AG04450 (cell line): ENCODE measurements at regions not wholly inside any gene's neighbourhood (a gene's known extent, or its start where the extent isn't known, plus 50 kb on each side); places are given as distances from the start of the nearest gene placed in this dataset.

Experiments used
- CTCF ChIA-PET: fragments of 300-600, 350-600 bp; formaldehyde crosslinking; extraction: SDS; loops from one replicate; lab custom pipeline; 2022; ENCODE audit warnings: antibody characterized with exemption, inconsistent platforms; lab: Charles Lee
- POLR2A ChIA-PET: fragments of 350-600 bp; formaldehyde crosslinking; extraction: SDS; loops from one replicate; lab custom pipeline; 2021; ENCODE audit warnings: antibody characterized with exemption, inconsistent platforms; lab: Yijun Ruan, JAX
- DNase-seq: peaks from one replicate; pipeline ENCODE4 v3.0.0-alpha.2; 2011; ENCODE audit warnings: low read depth, low spot score
- H3K27ac ChIP-seq: one replicate; pipeline ENCODE4 v1.5.1; 2012; ENCODE audit warnings: low read depth, low read length, control low read depth
- H3K27me3 ChIP-seq: one replicate; pipeline ENCODE4 v1.6.0; 2012; ENCODE audit warnings: low read length; ENCODE audit not compliant: control insufficient read depth, insufficient read depth
- H3K4me3 ChIP-seq: 2 replicates; pipeline ENCODE4 v1.5.1; 2011; ENCODE audit warnings: mild to moderate bottlenecking, low read depth, low read length, control low read depth
- H3K9me3 ChIP-seq: 2 replicates; pipeline ENCODE4 v1.5.1; 2012; ENCODE audit warnings: low read length; ENCODE audit not compliant: control insufficient read depth, insufficient read depth
- CTCF ChIP-seq: IDR thresholded peaks from 2 replicates; pipeline ENCODE4 v1.5.1; 2011; ENCODE audit warnings: low read depth, low read length, control low read depth, inconsistent platforms

GRCh38 chr1:244280859-244281258 lies 170.8 kb downstream of the ADSS2 start:
- CTCF ChIA-PET, result interaction anchor here (0.6 to 2.8 kb wide), 2 partner anchors 18 to 225 kb away, joined by 3 to 15 read pairs; no protein-coding TSS in a partner anchor
- H3K9me3 ChIP-seq, result peaks cover 4% of the 10 kb centered on the region; the same call in 1 of the 2 replicates
- no peak overlapping the region for H3K27ac ChIP-seq
- POLR2A ChIA-PET, result no interaction called here
- DNase-seq, result peak; percentile 38
- no peak for TF ChIP-seq CTCF
- H3K4me3 ChIP-seq, result no peak overlapping the region
- no peaks in the 10 kb centered on the region for H3K27me3 ChIP-seq

GRCh38 chr1:244283772-244284171 lies 167.9 kb downstream of the ADSS2 start:
- no peak for TF ChIP-seq CTCF
- no peak overlapping the region for H3K27ac ChIP-seq
- no peak overlapping the region for H3K4me3 ChIP-seq
- ChIA-PET CTCF (interaction anchor here (0.5 to 1.4 kb wide), 3 partner anchors 15 to 940 kb away, joined by 3 to 5 read pairs (median 3); no protein-coding TSS in a partner anchor), POLR2A (no interaction called here)
- H3K27me3 ChIP-seq, result no peaks in the 10 kb centered on the region
- no peak for DNase-seq
- H3K9me3 ChIP-seq, result peaks cover 4% of the 10 kb centered on the region; the same call in 1 of the 2 replicates

GRCh38 chr1:244284641-244285156 lies 167.0 kb downstream of the ADSS2 start:
- H3K9me3 ChIP-seq, result peaks cover 4% of the 10 kb centered on the region; the same call in 1 of the 2 replicates
- TF ChIP-seq CTCF, result no peak
- ChIA-PET POLR2A (no interaction called here), CTCF (interaction anchor here (0.7 to 1.4 kb wide), 3 partner anchors 11 to 15 kb away, joined by 3 to 5 read pairs (median 3); no protein-coding TSS in a partner anchor)
- DNase-seq, result no peak
- no peak overlapping the region for H3K27ac ChIP-seq
- H3K4me3 ChIP-seq, result no peak overlapping the region
- no peaks in the 10 kb centered on the region for H3K27me3 ChIP-seq

- Histone ChIP-seq H3K27ac (no peak overlapping the region), H3K9me3 (peaks cover 4% of the 10 kb centered on the region; the same call in 1 of the 2 replicates), H3K4me3 (no peak overlapping the region), H3K27me3 (no peaks in the 10 kb centered on the region)
- ChIA-PET POLR2A (no interaction called here), CTCF (interaction anchor here (1.3 kb wide), 1 partner anchor 13 kb away, joined by 3 read pairs; no protein-coding TSS in a partner anchor)
- DNase-seq, result no peak
- no peak for TF ChIP-seq CTCF
These were observed 165.4 kb downstream of the ADSS2 start for GRCh38 chr1:244286341-244286740.

- DNase-seq, result no peak
- TF ChIP-seq CTCF, result no peak
- POLR2A ChIA-PET, result no interaction called here
- Histone ChIP-seq H3K4me3 (no peak overlapping the region), H3K27ac (no peak overlapping the region), H3K9me3 (peaks cover 4% of the 10 kb centered on the region; the same call in 1 of the 2 replicates), H3K27me3 (peaks cover 3% of the 10 kb centered on the region)
- CTCF ChIA-PET, result interaction anchor here (3.3 kb wide), 1 partner anchor 12 kb away, joined by 51 read pairs; no protein-coding TSS in a partner anchor
These were observed 164.0 kb downstream of the ADSS2 start for GRCh38 chr1:244287726-244288125.
